ENCODE measurements at regions not wholly inside any gene's neighbourhood (a gene's known extent, or its start where the extent isn't known, plus 50 kb on each side); places are given as distances from the start of the nearest gene placed in this dataset.

DNA sequence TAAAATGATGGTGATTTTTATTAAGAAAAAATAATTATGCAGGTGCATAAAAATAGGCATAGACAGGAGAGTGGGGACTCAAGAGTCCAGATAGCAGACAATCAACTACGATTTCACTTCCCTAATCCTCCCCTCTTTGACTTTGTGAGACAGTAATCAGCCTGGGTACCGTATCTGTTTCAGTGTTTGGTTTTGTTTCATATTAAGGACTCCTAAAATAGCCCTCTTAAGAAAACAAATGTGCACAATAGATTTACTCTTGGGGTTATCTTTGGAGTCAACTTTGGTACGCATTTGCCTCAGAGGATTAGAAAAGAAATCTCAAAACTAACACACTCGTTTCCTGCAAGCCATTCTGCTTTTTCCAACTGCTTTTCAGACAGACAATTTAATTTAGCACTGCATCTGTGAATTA, 96.3 kb downstream of the ZNF608 start:
- H2BK12ac ChIP-seq (ENCODE audit: insufficient read length, low read depth, low read length) = no peak overlapping the region
- Mint-ChIP-seq H3K4me1 (peaks cover 38 to 49% of the 10 kb centered on the region in 2 experiments), H3K27ac (peak overlapping the region in 1 of 3 experiments; percentile 55; a peak in 1 of 7 replicates), H3K4me3 (no peak overlapping the region), H3K36me3 (ENCODE audit: insufficient read depth in 1 of 3, low read depth in 3 of 3) (peaks cover 27 to 43% (median 42%) of the 10 kb centered on the region in 3 experiments), H3K9me3 (no peaks in the 10 kb centered on the region), H3K27me3 (ENCODE audit: low read depth) (no peaks in the 10 kb centered on the region; the same call in 1 of the 2 replicates)
- no peak overlapping the region for H4K8ac ChIP-seq (replicated peaks; ENCODE audit: insufficient read length, low read depth, low read length)
- no peak overlapping the region for H3K23ac ChIP-seq (ENCODE audit: insufficient read length, low read depth, low read length)
- H3K23me2 ChIP-seq (ENCODE audit: insufficient read length, low read depth, low read length, poor library complexity, severe bottlenecking) = peaks cover 4% of the 10 kb centered on the region
- H3T11ph ChIP-seq (ENCODE audit: low read length) = no peak overlapping the region
- no peak overlapping the region for H2BK120ac ChIP-seq (ENCODE audit: low read depth, low read length, poor library complexity, severe bottlenecking)
- no peak overlapping the region for H3K14ac ChIP-seq (ENCODE audit: insufficient read depth, low read length)
- no peak overlapping the region for H2AFZ ChIP-seq (ENCODE audit: low read length)
- H4K20me1 ChIP-seq (ENCODE audit: control insufficient read depth, insufficient read depth, insufficient read length) = no peaks in the 10 kb centered on the region
- H3K9me3 ChIP-seq (ENCODE audit: control insufficient read depth, low read depth, low read length) = no peaks in the 10 kb centered on the region
- H3K79me1 ChIP-seq (ENCODE audit: insufficient read depth, low read depth, low read length, poor library complexity, severe bottlenecking) = peaks cover 2% of the 10 kb centered on the region
- H3K4me2 ChIP-seq (ENCODE audit: insufficient read depth, insufficient read length, low read length) = no peak overlapping the region
- H3K4ac ChIP-seq (ENCODE audit: low read depth, low read length) = no peak overlapping the region
- peaks cover 2% of the 10 kb centered on the region; the same call in 1 of the 2 replicates for H3K79me2 ChIP-seq (ENCODE audit: insufficient read depth, low read length)
- no peaks in the 10 kb centered on the region for H3K27me3 ChIP-seq (ENCODE audit: insufficient read depth, low read length)
- H4K5ac ChIP-seq (ENCODE audit: insufficient read length, low read depth, low read length) = no peak overlapping the region
- DNase-seq = no peak
- no peak overlapping the region for H4K91ac ChIP-seq (ENCODE audit: insufficient read length, low read depth, low read length)
- H3K27ac ChIP-seq (ENCODE audit: insufficient read length, low read depth, low read length) = no peak overlapping the region
- no peak overlapping the region for H2AK5ac ChIP-seq (ENCODE audit: insufficient read length, low read length)
- peaks cover 4% of the 10 kb centered on the region; the same call in 1 of the 2 replicates for H3K4me1 ChIP-seq (ENCODE audit: insufficient read depth, low read length)
- no peak overlapping the region for H3K18ac ChIP-seq (ENCODE audit: insufficient read length, low read depth, low read length)
- H2BK5ac ChIP-seq (ENCODE audit: insufficient read length, low read length) = no peak overlapping the region
- TF ChIP-seq, protein P1, sequence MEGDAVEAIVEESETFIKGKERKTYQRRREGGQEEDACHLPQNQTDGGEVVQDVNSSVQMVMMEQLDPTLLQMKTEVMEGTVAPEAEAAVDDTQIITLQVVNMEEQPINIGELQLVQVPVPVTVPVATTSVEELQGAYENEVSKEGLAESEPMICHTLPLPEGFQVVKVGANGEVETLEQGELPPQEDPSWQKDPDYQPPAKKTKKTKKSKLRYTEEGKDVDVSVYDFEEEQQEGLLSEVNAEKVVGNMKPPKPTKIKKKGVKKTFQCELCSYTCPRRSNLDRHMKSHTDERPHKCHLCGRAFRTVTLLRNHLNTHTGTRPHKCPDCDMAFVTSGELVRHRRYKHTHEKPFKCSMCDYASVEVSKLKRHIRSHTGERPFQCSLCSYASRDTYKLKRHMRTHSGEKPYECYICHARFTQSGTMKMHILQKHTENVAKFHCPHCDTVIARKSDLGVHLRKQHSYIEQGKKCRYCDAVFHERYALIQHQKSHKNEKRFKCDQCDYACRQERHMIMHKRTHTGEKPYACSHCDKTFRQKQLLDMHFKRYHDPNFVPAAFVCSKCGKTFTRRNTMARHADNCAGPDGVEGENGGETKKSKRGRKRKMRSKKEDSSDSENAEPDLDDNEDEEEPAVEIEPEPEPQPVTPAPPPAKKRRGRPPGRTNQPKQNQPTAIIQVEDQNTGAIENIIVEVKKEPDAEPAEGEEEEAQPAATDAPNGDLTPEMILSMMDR (conservative IDR thresholded peaks at IDR 0.05) = no peak
- H2BK15ac ChIP-seq (ENCODE audit: low read depth, low read length) = no peak overlapping the region
- no peak overlapping the region for H3K56ac ChIP-seq (ENCODE audit: insufficient read length, low read depth, low read length)
- H2BK20ac ChIP-seq (ENCODE audit: low read depth, low read length, poor library complexity, severe bottlenecking) = no peak overlapping the region
- H3K9ac ChIP-seq (ENCODE audit: extremely low read depth, insufficient read length, low read length) = no peak overlapping the region
- no CpG with 5 or more reads among the region's 4 CpGs for WGBS (ENCODE audit: extremely low coverage, insufficient read length, low lambda C conversion rate)
